ENCODE measurements at regions not wholly inside any gene's neighbourhood (a gene's known extent, or its start where the extent isn't known, plus 50 kb on each side); places are given as distances from the start of the nearest gene placed in this dataset.

DNA sequence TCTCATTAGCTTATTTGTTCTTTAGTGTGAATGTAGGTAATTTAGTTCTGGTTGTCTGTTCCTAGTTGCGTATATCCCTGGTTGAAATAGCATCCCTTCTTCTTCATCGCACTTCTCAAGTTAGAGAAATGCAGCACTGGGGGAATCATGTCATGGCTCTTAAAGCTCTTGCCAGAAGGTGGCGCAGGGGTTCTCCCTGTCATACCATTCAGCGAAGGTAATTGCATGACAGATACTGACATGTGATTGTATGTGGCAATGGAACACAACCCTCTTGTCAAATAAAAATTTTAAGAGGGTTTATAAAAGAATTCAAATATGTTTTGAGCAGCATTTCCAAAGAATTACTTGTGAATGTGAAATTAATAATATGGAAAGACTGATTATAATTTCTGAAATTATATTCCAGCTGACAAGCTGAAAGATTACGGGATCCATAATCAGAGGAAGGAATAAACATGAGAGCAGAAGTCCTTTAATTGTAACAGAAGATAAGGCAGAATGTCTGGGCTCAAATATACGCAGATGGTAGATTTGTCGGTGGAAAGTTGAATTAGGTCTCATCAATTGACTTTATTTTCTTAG is 411.7 kb downstream of the DSEL start:
- TF ChIP-seq, protein P1, sequence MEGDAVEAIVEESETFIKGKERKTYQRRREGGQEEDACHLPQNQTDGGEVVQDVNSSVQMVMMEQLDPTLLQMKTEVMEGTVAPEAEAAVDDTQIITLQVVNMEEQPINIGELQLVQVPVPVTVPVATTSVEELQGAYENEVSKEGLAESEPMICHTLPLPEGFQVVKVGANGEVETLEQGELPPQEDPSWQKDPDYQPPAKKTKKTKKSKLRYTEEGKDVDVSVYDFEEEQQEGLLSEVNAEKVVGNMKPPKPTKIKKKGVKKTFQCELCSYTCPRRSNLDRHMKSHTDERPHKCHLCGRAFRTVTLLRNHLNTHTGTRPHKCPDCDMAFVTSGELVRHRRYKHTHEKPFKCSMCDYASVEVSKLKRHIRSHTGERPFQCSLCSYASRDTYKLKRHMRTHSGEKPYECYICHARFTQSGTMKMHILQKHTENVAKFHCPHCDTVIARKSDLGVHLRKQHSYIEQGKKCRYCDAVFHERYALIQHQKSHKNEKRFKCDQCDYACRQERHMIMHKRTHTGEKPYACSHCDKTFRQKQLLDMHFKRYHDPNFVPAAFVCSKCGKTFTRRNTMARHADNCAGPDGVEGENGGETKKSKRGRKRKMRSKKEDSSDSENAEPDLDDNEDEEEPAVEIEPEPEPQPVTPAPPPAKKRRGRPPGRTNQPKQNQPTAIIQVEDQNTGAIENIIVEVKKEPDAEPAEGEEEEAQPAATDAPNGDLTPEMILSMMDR (IDR thresholded peaks at IDR 0.05; ENCODE audit: low read depth, low read length, missing control alignments): peak; percentile 67
- H3K4me3 ChIP-seq (replicated peaks; ENCODE audit: low read depth, low read length): no peak overlapping the region
- peak; percentile 3 for DNase-seq (ENCODE audit: extremely low read depth, low read depth)

DNA sequence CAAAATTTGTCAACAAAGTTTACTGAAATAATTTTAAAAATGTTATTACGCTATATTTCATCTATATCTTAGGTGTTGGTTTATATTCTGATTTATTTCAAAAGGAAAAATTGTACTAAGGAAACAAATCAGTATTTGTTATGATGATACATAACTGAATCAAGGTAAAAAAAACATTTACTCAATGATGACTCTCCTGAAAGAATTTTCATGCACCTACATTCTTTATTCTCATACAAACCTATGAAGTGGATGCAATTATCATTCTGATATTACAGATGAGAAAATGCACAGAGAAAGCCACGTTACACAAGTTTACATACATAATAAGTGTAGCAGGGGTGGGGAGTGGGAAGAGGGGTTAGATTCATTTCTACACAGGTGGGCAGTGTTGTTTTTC is 422.4 kb downstream of the DSEL start:
- DNase-seq (ENCODE audit: extremely low read depth, low read depth): no peak
- TF ChIP-seq, protein P1 (IDR thresholded peaks at IDR 0.05; ENCODE audit: low read depth, low read length, missing control alignments): no peak
- H3K4me3 ChIP-seq (replicated peaks; ENCODE audit: low read depth, low read length): no peak overlapping the region

DNA sequence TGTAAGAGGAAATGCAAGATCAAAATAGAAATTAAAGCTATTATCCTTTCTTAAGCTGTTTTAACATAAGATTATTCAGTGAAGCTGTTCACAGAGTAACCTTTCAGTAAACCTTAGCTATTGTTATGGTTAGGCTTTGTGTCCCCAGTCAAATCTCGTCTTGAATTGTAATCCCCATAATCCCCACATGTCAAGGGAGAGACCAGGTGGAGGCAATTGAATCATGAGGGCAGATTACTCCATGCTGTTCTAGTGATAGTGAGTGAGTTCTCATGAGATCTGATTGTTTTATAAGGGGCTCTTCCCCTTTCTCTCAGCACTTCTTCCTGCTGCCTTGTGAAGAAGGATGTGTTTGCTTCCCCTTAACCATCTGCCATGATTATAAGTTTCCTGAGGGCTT is 424.4 kb downstream of the DSEL start:
- H3K4me3 ChIP-seq (replicated peaks; ENCODE audit: low read depth, low read length): no peak overlapping the region
- TF ChIP-seq, protein P1 (IDR thresholded peaks at IDR 0.05; ENCODE audit: low read depth, low read length, missing control alignments): no peak
- no peak for DNase-seq (ENCODE audit: extremely low read depth, low read depth)

DNA sequence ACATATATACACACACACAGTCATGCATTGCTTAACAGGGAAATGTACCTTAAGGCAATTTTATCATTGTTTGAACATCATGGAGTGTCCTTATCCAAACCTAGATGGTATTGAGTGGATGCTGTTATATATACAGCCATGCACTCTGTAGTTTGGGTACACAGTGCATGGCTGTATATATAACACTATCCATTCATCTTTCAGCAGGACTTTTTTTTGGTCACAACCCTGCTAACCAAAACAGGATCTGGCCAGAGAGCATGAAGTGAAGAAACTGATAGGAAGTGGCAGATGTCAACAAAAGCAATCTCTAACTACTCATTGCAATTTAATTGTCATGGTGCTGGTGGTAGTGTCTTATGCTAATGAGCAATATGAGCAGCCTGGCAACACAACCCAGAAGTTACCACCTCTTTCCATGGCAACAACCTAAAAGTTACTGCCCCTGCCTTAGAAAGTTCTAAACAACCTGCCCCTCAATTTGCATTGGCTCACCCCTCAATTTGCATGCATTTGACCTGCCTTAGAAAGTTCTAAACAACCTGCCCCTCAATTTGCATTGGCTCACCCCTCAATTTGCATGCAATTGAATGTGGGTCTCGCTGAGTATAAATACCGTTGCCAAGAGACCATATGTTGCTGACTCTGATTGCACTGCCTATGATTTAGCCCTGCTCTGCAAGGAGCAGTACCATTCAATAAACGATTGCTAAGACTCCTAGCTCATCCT is 434.9 kb downstream of the DSEL start:
- TF ChIP-seq, protein P1 (IDR thresholded peaks at IDR 0.05; ENCODE audit: low read depth, low read length, missing control alignments): no peak
- no peak for DNase-seq (ENCODE audit: extremely low read depth, low read depth)
- no peak overlapping the region for H3K4me3 ChIP-seq (replicated peaks; ENCODE audit: low read depth, low read length)

DNA sequence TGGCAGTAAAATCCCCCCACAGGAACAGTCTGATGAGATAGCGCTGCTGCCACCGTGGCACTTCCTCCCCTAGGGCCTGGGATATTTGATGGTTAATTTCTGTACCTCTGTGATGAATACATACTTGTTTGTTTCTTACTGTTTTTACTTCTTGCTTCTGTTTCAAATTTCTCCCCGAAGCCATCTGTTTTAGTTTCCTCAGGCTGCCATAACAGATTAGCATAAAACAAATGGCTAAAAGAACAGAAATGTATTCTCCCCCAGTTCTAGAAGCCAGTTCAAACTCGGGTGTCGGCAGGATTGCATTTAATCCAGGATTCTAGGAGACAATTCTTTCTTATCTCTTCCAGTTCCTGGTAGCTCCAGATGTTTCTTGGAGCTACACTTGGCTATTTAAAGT is 435.9 kb downstream of the DSEL start:
- DNase-seq (ENCODE audit: extremely low read depth, low read depth): no peak

DNA sequence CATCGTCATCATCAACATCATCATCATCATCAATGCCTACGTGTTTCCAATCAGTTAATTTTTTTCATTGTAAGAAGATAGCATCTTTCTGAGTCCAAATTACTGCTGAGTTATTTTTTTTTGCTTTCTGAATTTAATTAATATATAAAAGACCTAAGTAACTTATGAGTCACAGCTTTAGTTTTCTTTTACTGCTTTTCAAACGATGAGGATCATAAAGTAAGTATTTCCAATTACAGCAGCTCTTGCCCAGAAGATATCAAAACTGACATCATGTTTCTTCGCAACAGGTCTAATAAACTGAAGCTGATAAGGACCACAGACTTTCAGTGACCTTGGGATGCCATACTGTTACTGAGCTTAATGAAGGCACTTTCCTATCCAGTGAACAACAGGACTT is 442.2 kb downstream of the DSEL start:
- H3K4me3 ChIP-seq (replicated peaks; ENCODE audit: low read depth, low read length): no peak overlapping the region
- DNase-seq (ENCODE audit: extremely low read depth, low read depth): no peak
- TF ChIP-seq, protein P1 (IDR thresholded peaks at IDR 0.05; ENCODE audit: low read depth, low read length, missing control alignments): no peak

More for the DNA sequence above, 435.9 kb downstream of the DSEL start:
- TF ChIP-seq, protein P1 (IDR thresholded peaks at IDR 0.05; ENCODE audit: low read depth, low read length, missing control alignments): no peak
- no peak overlapping the region for H3K4me3 ChIP-seq (replicated peaks; ENCODE audit: low read depth, low read length)

Measured in HFF-Myc (cell line).